NCI-H226 (cell line): ENCODE measurements at regions not wholly inside any gene's neighbourhood (a gene's known extent, or its start where the extent isn't known, plus 50 kb on each side); places are given as distances from the start of the nearest gene placed in this dataset.
"Not testable (repeated sequence)": the region's sequence is repeated elsewhere in the genome, so short reads cannot be mapped to it uniquely, and the experiment has no call there.

Experiments
- DNase-seq: peaks from one replicate; pipeline ENCODE4 v3.0.0-alpha.2; 2015

- DNase-seq: not testable (repeated sequence)
Measured at GRCh38 chr2:21908712-21909380, 785.1 kb downstream of the TDRD15 start.

- no peak for DNase-seq
Measured at GRCh38 chr2:21910832-21911507, 787.2 kb downstream of the TDRD15 start.

- DNase-seq: no peak
Measured at GRCh38 chr2:21912405-21912804, 788.6 kb downstream of the TDRD15 start.

- DNase-seq: no peak
Measured at GRCh38 chr2:21915201-21915600, 791.4 kb downstream of the TDRD15 start.

GRCh38 chr2:21916934-21917522, 793.3 kb downstream of the TDRD15 start:
- DNase-seq: no peak

GRCh38 chr2:21920721-21921120, 797.0 kb downstream of the TDRD15 start:
- DNase-seq: no peak

GRCh38 chr2:21924640-21925285, 801.0 kb downstream of the TDRD15 start:
- DNase-seq: no peak

- no peak for DNase-seq
Measured at GRCh38 chr2:21928292-21928691, 804.5 kb downstream of the TDRD15 start.

GRCh38 chr2:21930226-21930625, 806.5 kb downstream of the TDRD15 start:
- no peak for DNase-seq

GRCh38 chr2:21939967-21940366, 816.2 kb downstream of the TDRD15 start:
- peak; percentile 47 for DNase-seq

GRCh38 chr2:21944536-21944935, 820.8 kb downstream of the TDRD15 start:
- DNase-seq: no peak

GRCh38 chr2:21945658-21946057, 821.9 kb downstream of the TDRD15 start:
- DNase-seq: no peak

GRCh38 chr2:21947046-21947445, 823.3 kb downstream of the TDRD15 start:
- no peak for DNase-seq

- no peak for DNase-seq
Measured at GRCh38 chr2:21966139-21966538, 842.4 kb downstream of the TDRD15 start.

GRCh38 chr2:21970971-21971370, 847.2 kb downstream of the TDRD15 start:
- DNase-seq: no peak

GRCh38 chr2:21972586-21972985, 848.8 kb downstream of the TDRD15 start:
- DNase-seq: no peak

GRCh38 chr2:21981127-21981526, 857.4 kb downstream of the TDRD15 start:
- peak; percentile 71 for DNase-seq

- DNase-seq: no peak
Measured at GRCh38 chr2:21993002-21993401, 869.2 kb downstream of the TDRD15 start.

- no peak for DNase-seq
Measured at GRCh38 chr2:21996339-21996738, 872.6 kb downstream of the TDRD15 start.

- DNase-seq: no peak
Measured at GRCh38 chr2:21999522-21999921, 875.8 kb downstream of the TDRD15 start.

GRCh38 chr2:22002066-22002465, 878.3 kb downstream of the TDRD15 start:
- peak; percentile 86 for DNase-seq

- no peak for DNase-seq
Measured at GRCh38 chr2:22003270-22003669, 879.5 kb downstream of the TDRD15 start.

GRCh38 chr2:22011048-22011447, 887.3 kb downstream of the TDRD15 start:
- DNase-seq: no peak
